IMR-90 (cell line): ENCODE measurements at regions not wholly inside any gene's neighbourhood (a gene's known extent, or its start where the extent isn't known, plus 50 kb on each side); places are given as distances from the start of the nearest gene placed in this dataset.

ENCODE experiments used
- ATAC-seq: fragments of 200-7000 bp; cut with Tn5 transposase; 2 replicates; pipeline ENCODE4 v1.9.1; 2020; ENCODE audit warnings: low read depth, mild to moderate bottlenecking, moderate library complexity
- BruUV-seq: library from RNA; stranded (reverse); fragments of 400-500 nt; replicated peaks from 2 replicates; lab custom pipeline; 2021; lab: Mats Ljungman, UMichigan
- CTCF ChIA-PET: fragments of 300-600 bp; formaldehyde crosslinking; extraction: SDS; loops from one replicate; lab custom pipeline; 2021; ENCODE audit warnings: antibody characterized with exemption; lab: Yijun Ruan, JAX
- POLR2A ChIA-PET: fragments of 300-600 bp; sonication (Branson Sonifier 250); formaldehyde crosslinking; loops from one replicate; lab custom pipeline; 2022; ENCODE audit warnings: antibody characterized with exemption; ENCODE audit not compliant: unreplicated experiment; lab: Charles Lee
- DNase-seq: peaks from one replicate; pipeline ENCODE4 v3.0.0; 2013
- H2AFZ ChIP-seq: replicated peaks from 2 replicates; pipeline ENCODE3; 2013; ENCODE audit warnings: low read length, mild to moderate bottlenecking; ENCODE audit not compliant: poor library complexity
- H2AK5ac ChIP-seq: 2 replicates; pipeline ENCODE4 v1.6.1; 2013; ENCODE audit warnings: low read depth, low read length, inconsistent platforms
- H2AK9ac ChIP-seq: replicated peaks from 2 replicates; pipeline ENCODE3; 2013; ENCODE audit warnings: mild to moderate bottlenecking, low read depth, low read length, moderate library complexity; ENCODE audit not compliant: poor library complexity
- H2BK120ac ChIP-seq: 2 replicates; pipeline ENCODE4 v1.6.1; 2013; ENCODE audit warnings: low read depth, low read length, inconsistent platforms
- H2BK15ac ChIP-seq: 3 replicates; pipeline ENCODE4 v1.6.1; 2013; ENCODE audit warnings: low read depth, low read length, inconsistent platforms
- H2BK20ac ChIP-seq: 2 replicates; pipeline ENCODE4 v1.6.1; 2013; ENCODE audit warnings: low read depth, mild to moderate bottlenecking, inconsistent platforms, low read length, moderate library complexity
- H2BK5ac ChIP-seq: 2 replicates; pipeline ENCODE4 v1.6.1; 2013; ENCODE audit warnings: mild to moderate bottlenecking, low read depth, low read length, inconsistent platforms; ENCODE audit not compliant: poor library complexity, severe bottlenecking
- H3K14ac ChIP-seq: replicated peaks from 2 replicates; pipeline ENCODE4 v1.6.1; 2013; ENCODE audit warnings: low read depth, low read length, inconsistent platforms
- H3K18ac ChIP-seq: 2 replicates; pipeline ENCODE4 v1.6.1; 2013; ENCODE audit warnings: low read depth, low read length, control low read depth
- H3K23ac ChIP-seq: 2 replicates; pipeline ENCODE4 v1.6.1; 2013; ENCODE audit warnings: low read depth, low read length, inconsistent platforms
- H3K27ac ChIP-seq: 2 replicates; pipeline ENCODE4 v1.5.1; 2013; ENCODE audit warnings: mild to moderate bottlenecking, control low read depth, low read length; ENCODE audit not compliant: insufficient read depth
- H3K27me3 ChIP-seq: 2 replicates; pipeline ENCODE4 v1.6.1; 2013; ENCODE audit warnings: low read length; ENCODE audit not compliant: control insufficient read depth, insufficient read depth
- H3K36me3 ChIP-seq: 2 replicates; pipeline ENCODE4 v1.6.1; 2013; ENCODE audit warnings: low read length, mixed read lengths; ENCODE audit not compliant: control insufficient read depth, insufficient read depth
- H3K4ac ChIP-seq: 2 replicates; pipeline ENCODE4 v1.6.1; 2013; ENCODE audit warnings: low read depth, low read length, inconsistent platforms
- H3K4me1 ChIP-seq: 2 replicates; pipeline ENCODE4 v1.6.1; 2013; ENCODE audit warnings: low read length, mixed read lengths; ENCODE audit not compliant: control insufficient read depth, insufficient read depth
- H3K4me2 ChIP-seq: 2 replicates; pipeline ENCODE4 v1.6.1; 2013; ENCODE audit warnings: low read depth, mild to moderate bottlenecking, control low read depth, low read length, moderate library complexity
- H3K4me3 ChIP-seq: 2 replicates; pipeline ENCODE4 v1.5.1; 2013; ENCODE audit warnings: low read depth, mild to moderate bottlenecking, control low read depth, low read length, moderate library complexity; ENCODE audit not compliant: insufficient read depth
- H3K56ac ChIP-seq: 2 replicates; pipeline ENCODE4 v1.6.1; 2013; ENCODE audit warnings: low read length, inconsistent platforms; ENCODE audit not compliant: insufficient read depth; ENCODE audit errors: extremely low read depth
- H3K79me1 ChIP-seq, 2 experiments: 2 replicates each; pipeline ENCODE4 v1.6.1; 2013; ENCODE audit warnings: low read length in 2 of 2, inconsistent platforms in 1 of 2, low read depth in 1 of 2
- H3K9ac ChIP-seq: 2 replicates; pipeline ENCODE4 v1.6.1; 2013; ENCODE audit warnings: low read depth, low read length, control low read depth
- H3K9me1 ChIP-seq: 2 replicates; pipeline ENCODE4 v1.6.1; 2013; ENCODE audit warnings: low read length, inconsistent platforms; ENCODE audit not compliant: insufficient read depth
- H3K9me3 ChIP-seq: 2 replicates; pipeline ENCODE4 v1.6.1; 2013; ENCODE audit warnings: low read length; ENCODE audit not compliant: control insufficient read depth, insufficient read depth
- H4K20me1 ChIP-seq: 2 replicates; pipeline ENCODE4 v1.6.1; 2013; ENCODE audit warnings: low read length, inconsistent platforms; ENCODE audit not compliant: insufficient read depth
- H4K5ac ChIP-seq: 2 replicates; pipeline ENCODE4 v1.6.1; 2013; ENCODE audit warnings: mild to moderate bottlenecking, low read depth, low read length, control low read depth
- H4K8ac ChIP-seq, 2 experiments: 2 replicates each; pipeline ENCODE4 v1.6.1; 2013; ENCODE audit warnings: low read depth in 2 of 2, low read length in 2 of 2, control low read depth in 1 of 2, inconsistent platforms in 1 of 2
- H4K91ac ChIP-seq: 2 replicates; pipeline ENCODE4 v1.6.1; 2013; ENCODE audit warnings: low read depth, low read length, inconsistent platforms; ENCODE audit not compliant: insufficient read depth
- CHD1 ChIP-seq: IDR thresholded peaks from 2 replicates; pipeline ENCODE4 v1.6.1; 2012; ENCODE audit warnings: low read depth, low read length, improper control_type of control experiment
- MXI1 ChIP-seq: IDR thresholded peaks from 2 replicates; pipeline ENCODE4 v1.6.1; 2012; ENCODE audit warnings: low read depth, mild to moderate bottlenecking, low read length, moderate library complexity, borderline replicate concordance
- WGBS, 2 experiments: methylation state at CpG; one replicate each; pipeline versions ENCODE4 v1.1.5 to v1.1.7; 2013; ENCODE audit warnings: missing lambda C conversion rate in 2 of 2; ENCODE audit not compliant: insufficient read length in 1 of 2; ENCODE audit errors: extremely low coverage in 2 of 2; 5-methylcytosine and 5-hydroxymethylcytosine counted together
- dilution Hi-C: fragments of 300-500 bp; cut with HindIII; formaldehyde crosslinking; loops from one replicate; pipeline ENCODE4 v1.14.3; 2018; ENCODE audit warnings: low sequenced_read_pairs; ENCODE audit not compliant: unreplicated experiment
- in situ Hi-C: fragments of 300-500 bp; cut with MboI; formaldehyde crosslinking; loops from 3 replicates; pipeline ENCODE4 v1.14.3; 2019; ENCODE audit warnings: low sequenced_read_pairs, inconsistent platforms, mixed read lengths
- intact Hi-C: fragments of 100-400 bp; cut with micrococcal nuclease; formaldehyde crosslinking; loops from 2 replicates; pipeline ENCODE4 v1.10.0; 2022
- TF ChIP-seq, protein P1 (sequence below): fragments of 150-350 bp; IDR thresholded peaks from 2 replicates; pipeline ENCODE4 v1.6.1; 2017; ENCODE audit warnings: mild to moderate bottlenecking, antibody characterized with exemption, low read length, low read depth

DNA sequence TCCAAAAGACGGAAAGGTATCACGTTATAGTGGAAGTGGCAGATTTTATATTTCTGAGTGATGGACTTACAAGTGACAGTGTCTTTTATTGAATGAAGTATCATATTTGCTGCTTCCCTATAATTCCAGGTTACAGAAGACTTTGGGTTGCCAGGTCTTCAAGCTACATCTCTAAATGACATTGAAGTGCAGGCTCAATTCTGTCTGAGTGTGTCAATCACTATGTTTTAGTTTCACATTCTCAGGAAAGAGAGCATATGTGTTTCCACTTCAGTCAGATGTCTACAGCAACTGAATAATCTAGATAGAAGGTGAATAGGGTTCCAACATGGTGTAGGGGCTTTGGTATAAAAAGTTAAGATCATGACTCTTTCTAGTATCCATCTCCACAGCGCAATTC, 492.7 kb upstream of the API5 start:
- Histone ChIP-seq H2BK120ac (no peak overlapping the region), H4K91ac (no peak overlapping the region), H3K27ac (no peak overlapping the region), H3K79me1 (no peaks in the 10 kb centered on the region), H2BK15ac (no peak overlapping the region), H3K27me3 (no peaks in the 10 kb centered on the region), H2AK9ac (no peak overlapping the region), H3K4me3 (no peak overlapping the region), H3K9me1 (no peaks in the 10 kb centered on the region), H4K5ac (no peak overlapping the region), H2BK20ac (no peak overlapping the region), H3K4ac (no peak overlapping the region), H3K56ac (no peak overlapping the region), H4K20me1 (no peaks in the 10 kb centered on the region), H3K23ac (no peak overlapping the region), H3K18ac (no peak overlapping the region), H3K14ac (no peak overlapping the region), H3K36me3 (no peaks in the 10 kb centered on the region), H4K8ac (no peak overlapping the region), H3K4me1 (no peaks in the 10 kb centered on the region), H3K4me2 (no peak overlapping the region), H2BK5ac (no peak overlapping the region), H2AFZ (no peak overlapping the region), H3K9ac (no peak overlapping the region), H3K9me3 (peaks cover 11% of the 10 kb centered on the region; the same call in 1 of the 2 replicates), H2AK5ac (no peak overlapping the region)
- dilution Hi-C loops: no loop called here
- intact Hi-C loops: no loop called here
- ChIA-PET POLR2A (interaction anchor here (0.6 kb wide), 1 partner anchor 624 kb away, joined by 4 read pairs; no protein-coding TSS in a partner anchor), CTCF (no interaction called here)
- TF ChIP-seq CHD1 (no peak), MXI1 (no peak)
- TF ChIP-seq, protein P1, sequence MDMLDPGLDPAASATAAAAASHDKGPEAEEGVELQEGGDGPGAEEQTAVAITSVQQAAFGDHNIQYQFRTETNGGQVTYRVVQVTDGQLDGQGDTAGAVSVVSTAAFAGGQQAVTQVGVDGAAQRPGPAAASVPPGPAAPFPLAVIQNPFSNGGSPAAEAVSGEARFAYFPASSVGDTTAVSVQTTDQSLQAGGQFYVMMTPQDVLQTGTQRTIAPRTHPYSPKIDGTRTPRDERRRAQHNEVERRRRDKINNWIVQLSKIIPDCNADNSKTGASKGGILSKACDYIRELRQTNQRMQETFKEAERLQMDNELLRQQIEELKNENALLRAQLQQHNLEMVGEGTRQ: no peak
- in situ Hi-C loops: no loop called here
- DNase-seq (no peak), ATAC-seq (no peak)
- BruUV-seq: no TSS peak
- WGBS, 2 experiments: no CpG with 5 or more reads among the region's 3 CpGs
